HCT116 (cell line): ENCODE measurements at regions not wholly inside any gene's neighbourhood (a gene's known extent, or its start where the extent isn't known, plus 50 kb on each side); places are given as distances from the start of the nearest gene placed in this dataset.

Experiments used
- ATAC-seq: fragments of 200-7000 bp; cut with Tn5 transposase; 2 replicates; pipeline ENCODE4 v1.9.1; 2020; ENCODE audit warnings: mild to moderate bottlenecking, moderate library complexity
- BruUV-seq: library from RNA; stranded (reverse); fragments of 400-500 nt; replicated peaks from 2 replicates; lab custom pipeline; 2021; lab: Mats Ljungman, UMichigan
- CTCF ChIA-PET: fragments of 300-600 bp; sonication (Branson Sonifier 250); formaldehyde crosslinking; loops from one replicate; lab custom pipeline; 2021; ENCODE audit warnings: antibody characterized with exemption; lab: Charles Lee
- POLR2A ChIA-PET: fragments of 300-600, 350-600 bp; sonication (Branson Sonifier 250); formaldehyde crosslinking; loops from one replicate; lab custom pipeline; 2021; ENCODE audit warnings: antibody characterized with exemption; lab: Charles Lee
- RAD21 ChIA-PET, 2 experiments: fragments of 300-600 bp; sonication (Branson Sonifier 250); formaldehyde crosslinking; loops; one replicate each; lab custom pipeline; 2023; ENCODE audit warnings: low total read pairs in 2 of 2; ENCODE audit not compliant: uncharacterized antibody in 2 of 2, unreplicated experiment in 2 of 2, low non-redundant PET in 1 of 2; lab: Charles Lee
- DNase-seq: peaks from one replicate; pipeline ENCODE4 v3.0.0-alpha.2; 2010; ENCODE audit warnings: low read depth, low spot score
- H2AFZ ChIP-seq: fragments of 200-600 bp; shearing (Covaris generic), sonication (generic); 2 replicates; pipeline ENCODE4 v1.6.1; 2017; ENCODE audit warnings: low read depth, mixed run types, mixed read lengths, antibody characterized with exemption, low read length; ENCODE audit not compliant: poor library complexity, severe bottlenecking
- H3K27ac ChIP-seq: 2 replicates; pipeline ENCODE4 v1.5.1; 2012; ENCODE audit warnings: low read depth, low read length
- H3K27me3 ChIP-seq: fragments of 200-600 bp; sonication (generic); 2 replicates; pipeline ENCODE4 v1.6.1; 2016; ENCODE audit warnings: mixed run types, low read length, mixed read lengths; ENCODE audit not compliant: insufficient read depth
- H3K36me3 ChIP-seq, 2 experiments: fragments of 200-500 bp in 1 of 2; fragments of 200-600 bp in 1 of 2; sonication (Bioruptor generic) in 1 of 2; sonication (generic) in 1 of 2; 2 replicates each; pipeline versions ENCODE4 v1.5.1 to v1.6.1; 2014 to 2016; ENCODE audit warnings: low read length in 2 of 2, inconsistent platforms in 1 of 2, mixed read lengths in 1 of 2, mixed run types in 1 of 2; ENCODE audit not compliant: insufficient read depth in 2 of 2, control insufficient read depth in 1 of 2
- H3K4me1 ChIP-seq, 2 experiments: fragments of 200-600 bp in 1 of 2; sonication (generic) in 1 of 2; 2 replicates each; pipeline versions ENCODE4 v1.5.1 to v1.6.1; 2012 to 2017; ENCODE audit warnings: low read length in 2 of 2, inconsistent platforms in 1 of 2, mild to moderate bottlenecking in 1 of 2, mixed read lengths in 1 of 2, mixed run types in 1 of 2, moderate library complexity in 1 of 2; ENCODE audit not compliant: insufficient read depth in 2 of 2, control insufficient read depth in 1 of 2
- H3K4me2 ChIP-seq: fragments of 200-600 bp; sonication (generic); 2 replicates; pipeline ENCODE4 v1.6.1; 2017; ENCODE audit warnings: mixed run types, low read length, mixed read lengths
- H3K4me3 ChIP-seq, 2 experiments: fragments of 200-600 bp in 1 of 2; sonication (generic) in 1 of 2; replicated peaks in 1 of 2; 2 replicates each; pipeline ENCODE4 v1.5.1; 2011 to 2016; ENCODE audit warnings: low read length in 2 of 2, control low read depth in 1 of 2, low read depth in 1 of 2, mild to moderate bottlenecking in 1 of 2, mixed read lengths in 1 of 2, mixed run types in 1 of 2
- H3K79me2 ChIP-seq: fragments of 200-600 bp; sonication (generic); 2 replicates; pipeline ENCODE4 v1.6.1; 2017; ENCODE audit warnings: mild to moderate bottlenecking, mixed run types, low read length, moderate library complexity, mixed read lengths; ENCODE audit not compliant: insufficient read depth
- H3K9ac ChIP-seq: fragments of 200-600 bp; sonication (generic); 2 replicates; pipeline ENCODE4 v1.6.1; 2016; ENCODE audit warnings: low read length, mixed read lengths
- H3K9me2 ChIP-seq: fragments of 200-600 bp; sonication (generic), shearing (Covaris generic); 2 replicates; pipeline ENCODE4 v1.6.1; 2017; ENCODE audit warnings: mixed run types, mild to moderate bottlenecking, moderate library complexity; ENCODE audit not compliant: insufficient read depth
- H3K9me3 ChIP-seq, 2 experiments: fragments of 200-500 bp in 1 of 2; fragments of 200-600 bp in 1 of 2; sonication (Bioruptor generic) in 1 of 2; sonication (generic) in 1 of 2; 2 replicates each; pipeline ENCODE4 v1.6.1; 2014 to 2017; ENCODE audit warnings: low read length in 2 of 2, mixed read lengths in 2 of 2, inconsistent platforms in 1 of 2, low read depth in 1 of 2, mild to moderate bottlenecking in 1 of 2, mixed run types in 1 of 2, moderate library complexity in 1 of 2; ENCODE audit not compliant: control insufficient read depth in 1 of 2, insufficient read depth in 1 of 2
- H4K20me1 ChIP-seq: fragments of 200-600 bp; sonication (generic), shearing (Covaris generic); 2 replicates; pipeline ENCODE4 v1.6.1; 2017; ENCODE audit warnings: mixed run types, mild to moderate bottlenecking, moderate library complexity; ENCODE audit not compliant: insufficient read depth
- CBX3 ChIP-seq: IDR thresholded peaks from 2 replicates; pipeline ENCODE4 v1.6.1; 2012; ENCODE audit warnings: low read depth
- ELF1 ChIP-seq: IDR thresholded peaks from 2 replicates; pipeline ENCODE4 v1.6.1; 2012; ENCODE audit warnings: low read depth, borderline replicate concordance
- EZH2phosphoT487 ChIP-seq: fragments of 200-600 bp; IDR thresholded peaks from 2 replicates; pipeline ENCODE4 v1.6.1; 2018; ENCODE audit warnings: antibody characterized with exemption, borderline replicate concordance
- FOSL1 ChIP-seq: IDR thresholded peaks from 2 replicates; pipeline ENCODE4 v1.6.1; 2012; ENCODE audit warnings: low read depth
- JUND ChIP-seq: IDR thresholded peaks from 2 replicates; pipeline ENCODE4 v1.6.1; 2012
- POLR2A ChIP-seq: IDR thresholded peaks from 2 replicates; pipeline ENCODE4 v1.7.0; 2011; ENCODE audit warnings: borderline replicate concordance; ENCODE audit not compliant: insufficient read depth, insufficient read length; ENCODE audit errors: extremely low read depth
- RAD21 ChIP-seq: IDR thresholded peaks from 2 replicates; pipeline ENCODE4 v1.6.1; 2012; ENCODE audit warnings: low read depth, mild to moderate bottlenecking
- REST ChIP-seq: IDR thresholded peaks from 2 replicates; pipeline ENCODE4 v1.6.1; 2012; ENCODE audit warnings: low read depth
- SIN3A ChIP-seq: IDR thresholded peaks from 2 replicates; pipeline ENCODE4 v1.6.1; 2012; ENCODE audit warnings: low read depth
- YY1 ChIP-seq: IDR thresholded peaks from 2 replicates; pipeline ENCODE4 v1.6.1; 2011; ENCODE audit warnings: low read length, low read depth, moderate library complexity, mild to moderate bottlenecking; ENCODE audit not compliant: insufficient replicate concordance; ENCODE audit errors: extremely low read depth
- ZFX ChIP-seq: fragments of 450-650 bp; IDR thresholded peaks from 2 replicates; pipeline ENCODE4 v1.6.1; 2017
- ZNF274 ChIP-seq: fragments of 200-500 bp; sonication (Bioruptor generic); IDR thresholded peaks from 2 replicates; pipeline ENCODE4 v1.6.1; 2014; ENCODE audit warnings: mild to moderate bottlenecking, low read depth, low read length, inconsistent platforms
- intact Hi-C: fragments of 100-400 bp; cut with micrococcal nuclease; formaldehyde crosslinking; loops from 2 replicates; pipeline ENCODE4 v1.10.0; 2022
- TF ChIP-seq, protein P1 (sequence below): IDR thresholded peaks from 2 replicates; pipeline ENCODE4 v1.6.1; 2012

GRCh38 chr1:224811564-224811963 lies 117.9 kb upstream of the DNAH14 start:
- intact Hi-C loops, result no loop called here
- no peaks in the 10 kb centered on the region for H3K36me3 ChIP-seq
- H3K9me3 ChIP-seq, result no peaks in the 10 kb centered on the region
- no peak overlapping the region for H3K27ac ChIP-seq
- no peak for ATAC-seq
- TF ChIP-seq ZNF274 (no peak), ELF1 (no peak), JUND (no peak)
- TF ChIP-seq, all 23 proteins: peak for 0
- ChIA-PET CTCF (no interaction called here), POLR2A (no interaction called here), RAD21 (no interaction called here)
- BruUV-seq, result no TSS peak
- no peak overlapping the region for H3K9ac ChIP-seq
- no peaks in the 10 kb centered on the region for H4K20me1 ChIP-seq
- DNase-seq, result no peak
- no peaks in the 10 kb centered on the region for H3K9me2 ChIP-seq
- no peaks in the 10 kb centered on the region for H3K27me3 ChIP-seq
- H3K4me3 ChIP-seq, result no peak overlapping the region
- H3K79me2 ChIP-seq, result no peaks in the 10 kb centered on the region
- no peak overlapping the region for H2AFZ ChIP-seq
- no peaks in the 10 kb centered on the region for H3K4me1 ChIP-seq
- H3K4me2 ChIP-seq, result no peak overlapping the region

DNA sequence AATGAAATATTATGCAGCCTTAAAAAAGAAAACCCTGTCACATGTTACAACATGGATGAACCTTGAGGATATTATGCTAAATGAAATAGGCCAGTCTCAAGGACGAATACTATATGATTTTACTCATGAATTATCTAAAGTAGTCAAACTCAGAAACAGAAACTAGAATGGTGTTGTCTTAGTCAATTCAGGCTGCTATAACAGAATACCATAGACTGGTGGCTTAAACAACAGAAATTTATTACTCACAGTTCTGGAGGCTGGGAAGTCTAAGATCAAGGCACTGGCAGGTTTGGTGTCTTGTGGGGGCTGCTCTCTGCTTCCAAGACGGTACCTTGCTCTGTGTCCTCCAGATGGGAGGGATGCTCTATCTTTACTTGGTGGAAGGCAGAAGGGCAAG lies 113.8 kb upstream of the DNAH14 start:
- Histone ChIP-seq H3K27ac (no peak overlapping the region), H3K4me1 (no peaks in the 10 kb centered on the region), H3K27me3 (peaks cover 5% of the 10 kb centered on the region; the same call in 1 of the 2 replicates), H3K9ac (no peak overlapping the region), H3K9me2 (no peaks in the 10 kb centered on the region), H4K20me1 (no peaks in the 10 kb centered on the region), H3K4me3 (no peak overlapping the region), H3K4me2 (no peak overlapping the region), H3K79me2 (no peaks in the 10 kb centered on the region), H3K36me3 (no peaks in the 10 kb centered on the region), H3K9me3 (no peaks in the 10 kb centered on the region; a peak in 1 of 4 replicates), H2AFZ (no peak overlapping the region)
- RAD21 ChIA-PET, result no interaction called here
- POLR2A ChIA-PET, result no interaction called here
- no peak for DNase-seq
- TF ChIP-seq CBX3 (no peak), ZFX (no peak), REST (no peak), FOSL1 (no peak), EZH2phosphoT487 (no peak), ZNF274 (no peak), SIN3A (no peak), RAD21 (no peak), POLR2A (no peak), YY1 (no peak)
- TF ChIP-seq, protein P1, sequence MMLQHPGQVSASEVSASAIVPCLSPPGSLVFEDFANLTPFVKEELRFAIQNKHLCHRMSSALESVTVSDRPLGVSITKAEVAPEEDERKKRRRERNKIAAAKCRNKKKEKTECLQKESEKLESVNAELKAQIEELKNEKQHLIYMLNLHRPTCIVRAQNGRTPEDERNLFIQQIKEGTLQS, result no peak
- no peak for ATAC-seq
- BruUV-seq, result no TSS peak
- intact Hi-C loops, result no loop called here
- CTCF ChIA-PET, result no interaction called here
